IMR-90 (cell line): ENCODE measurements at regions not wholly inside any gene's neighbourhood (a gene's known extent, or its start where the extent isn't known, plus 50 kb on each side); places are given as distances from the start of the nearest gene placed in this dataset.

ENCODE experiments used
- ATAC-seq: fragments of 200-7000 bp; cut with Tn5 transposase; 2 replicates; pipeline ENCODE4 v1.9.1; 2020; ENCODE audit warnings: low read depth, mild to moderate bottlenecking, moderate library complexity
- BruUV-seq: library from RNA; stranded (reverse); fragments of 400-500 nt; replicated peaks from 2 replicates; lab custom pipeline; 2021; lab: Mats Ljungman, UMichigan
- CTCF ChIA-PET: fragments of 300-600 bp; formaldehyde crosslinking; extraction: SDS; loops from one replicate; lab custom pipeline; 2021; ENCODE audit warnings: antibody characterized with exemption; lab: Yijun Ruan, JAX
- POLR2A ChIA-PET: fragments of 300-600 bp; sonication (Branson Sonifier 250); formaldehyde crosslinking; loops from one replicate; lab custom pipeline; 2022; ENCODE audit warnings: antibody characterized with exemption; ENCODE audit not compliant: unreplicated experiment; lab: Charles Lee
- DNase-seq: peaks from one replicate; pipeline ENCODE4 v3.0.0; 2013
- H2AFZ ChIP-seq: replicated peaks from 2 replicates; pipeline ENCODE3; 2013; ENCODE audit warnings: low read length, mild to moderate bottlenecking; ENCODE audit not compliant: poor library complexity
- H2AK5ac ChIP-seq: 2 replicates; pipeline ENCODE4 v1.6.1; 2013; ENCODE audit warnings: low read depth, low read length, inconsistent platforms
- H2AK9ac ChIP-seq: replicated peaks from 2 replicates; pipeline ENCODE3; 2013; ENCODE audit warnings: mild to moderate bottlenecking, low read depth, low read length, moderate library complexity; ENCODE audit not compliant: poor library complexity
- H2BK120ac ChIP-seq: 2 replicates; pipeline ENCODE4 v1.6.1; 2013; ENCODE audit warnings: low read depth, low read length, inconsistent platforms
- H2BK15ac ChIP-seq: 3 replicates; pipeline ENCODE4 v1.6.1; 2013; ENCODE audit warnings: low read depth, low read length, inconsistent platforms
- H2BK20ac ChIP-seq: 2 replicates; pipeline ENCODE4 v1.6.1; 2013; ENCODE audit warnings: low read depth, mild to moderate bottlenecking, inconsistent platforms, low read length, moderate library complexity
- H2BK5ac ChIP-seq: 2 replicates; pipeline ENCODE4 v1.6.1; 2013; ENCODE audit warnings: mild to moderate bottlenecking, low read depth, low read length, inconsistent platforms; ENCODE audit not compliant: poor library complexity, severe bottlenecking
- H3K14ac ChIP-seq: replicated peaks from 2 replicates; pipeline ENCODE4 v1.6.1; 2013; ENCODE audit warnings: low read depth, low read length, inconsistent platforms
- H3K18ac ChIP-seq: 2 replicates; pipeline ENCODE4 v1.6.1; 2013; ENCODE audit warnings: low read depth, low read length, control low read depth
- H3K23ac ChIP-seq: 2 replicates; pipeline ENCODE4 v1.6.1; 2013; ENCODE audit warnings: low read depth, low read length, inconsistent platforms
- H3K27ac ChIP-seq: 2 replicates; pipeline ENCODE4 v1.5.1; 2013; ENCODE audit warnings: mild to moderate bottlenecking, control low read depth, low read length; ENCODE audit not compliant: insufficient read depth
- H3K27me3 ChIP-seq: 2 replicates; pipeline ENCODE4 v1.6.1; 2013; ENCODE audit warnings: low read length; ENCODE audit not compliant: control insufficient read depth, insufficient read depth
- H3K36me3 ChIP-seq: 2 replicates; pipeline ENCODE4 v1.6.1; 2013; ENCODE audit warnings: low read length, mixed read lengths; ENCODE audit not compliant: control insufficient read depth, insufficient read depth
- H3K4ac ChIP-seq: 2 replicates; pipeline ENCODE4 v1.6.1; 2013; ENCODE audit warnings: low read depth, low read length, inconsistent platforms
- H3K4me1 ChIP-seq: 2 replicates; pipeline ENCODE4 v1.6.1; 2013; ENCODE audit warnings: low read length, mixed read lengths; ENCODE audit not compliant: control insufficient read depth, insufficient read depth
- H3K4me2 ChIP-seq: 2 replicates; pipeline ENCODE4 v1.6.1; 2013; ENCODE audit warnings: low read depth, mild to moderate bottlenecking, control low read depth, low read length, moderate library complexity
- H3K4me3 ChIP-seq: 2 replicates; pipeline ENCODE4 v1.5.1; 2013; ENCODE audit warnings: low read depth, mild to moderate bottlenecking, control low read depth, low read length, moderate library complexity; ENCODE audit not compliant: insufficient read depth
- H3K56ac ChIP-seq: 2 replicates; pipeline ENCODE4 v1.6.1; 2013; ENCODE audit warnings: low read length, inconsistent platforms; ENCODE audit not compliant: insufficient read depth; ENCODE audit errors: extremely low read depth
- H3K79me1 ChIP-seq, 2 experiments: 2 replicates each; pipeline ENCODE4 v1.6.1; 2013; ENCODE audit warnings: low read length in 2 of 2, inconsistent platforms in 1 of 2, low read depth in 1 of 2
- H3K9ac ChIP-seq: 2 replicates; pipeline ENCODE4 v1.6.1; 2013; ENCODE audit warnings: low read depth, low read length, control low read depth
- H3K9me1 ChIP-seq: 2 replicates; pipeline ENCODE4 v1.6.1; 2013; ENCODE audit warnings: low read length, inconsistent platforms; ENCODE audit not compliant: insufficient read depth
- H3K9me3 ChIP-seq: 2 replicates; pipeline ENCODE4 v1.6.1; 2013; ENCODE audit warnings: low read length; ENCODE audit not compliant: control insufficient read depth, insufficient read depth
- H4K20me1 ChIP-seq: 2 replicates; pipeline ENCODE4 v1.6.1; 2013; ENCODE audit warnings: low read length, inconsistent platforms; ENCODE audit not compliant: insufficient read depth
- H4K5ac ChIP-seq: 2 replicates; pipeline ENCODE4 v1.6.1; 2013; ENCODE audit warnings: mild to moderate bottlenecking, low read depth, low read length, control low read depth
- H4K8ac ChIP-seq, 2 experiments: 2 replicates each; pipeline ENCODE4 v1.6.1; 2013; ENCODE audit warnings: low read depth in 2 of 2, low read length in 2 of 2, control low read depth in 1 of 2, inconsistent platforms in 1 of 2
- H4K91ac ChIP-seq: 2 replicates; pipeline ENCODE4 v1.6.1; 2013; ENCODE audit warnings: low read depth, low read length, inconsistent platforms; ENCODE audit not compliant: insufficient read depth
- BHLHE40 ChIP-seq: fragments of 150-350 bp; IDR thresholded peaks from 2 replicates; pipeline ENCODE4 v1.6.1; 2016; ENCODE audit warnings: mild to moderate bottlenecking, low read depth, low read length
- FOS ChIP-seq: fragments of 150-350 bp; IDR thresholded peaks from 2 replicates; pipeline ENCODE4 v1.6.1; 2016; ENCODE audit warnings: low read depth, low read length
- MAFK ChIP-seq: IDR thresholded peaks from 2 replicates; pipeline ENCODE4 v1.6.1; 2012; ENCODE audit warnings: low read depth, low read length, improper control_type of control experiment
- MXI1 ChIP-seq: IDR thresholded peaks from 2 replicates; pipeline ENCODE4 v1.6.1; 2012; ENCODE audit warnings: low read depth, mild to moderate bottlenecking, low read length, moderate library complexity, borderline replicate concordance
- SMC3 ChIP-seq: fragments of 150-350 bp; IDR thresholded peaks from 2 replicates; pipeline ENCODE4 v1.6.1; 2016; ENCODE audit warnings: low read depth, mild to moderate bottlenecking, antibody characterized with exemption, low read length, moderate library complexity
- WGBS, 2 experiments: methylation state at CpG; one replicate each; pipeline versions ENCODE4 v1.1.5 to v1.1.7; 2013; ENCODE audit warnings: missing lambda C conversion rate in 2 of 2; ENCODE audit not compliant: insufficient read length in 1 of 2; ENCODE audit errors: extremely low coverage in 2 of 2; 5-methylcytosine and 5-hydroxymethylcytosine counted together
- dilution Hi-C: fragments of 300-500 bp; cut with HindIII; formaldehyde crosslinking; loops from one replicate; pipeline ENCODE4 v1.14.3; 2018; ENCODE audit warnings: low sequenced_read_pairs; ENCODE audit not compliant: unreplicated experiment
- in situ Hi-C: fragments of 300-500 bp; cut with MboI; formaldehyde crosslinking; loops from 3 replicates; pipeline ENCODE4 v1.14.3; 2019; ENCODE audit warnings: low sequenced_read_pairs, inconsistent platforms, mixed read lengths
- intact Hi-C: fragments of 100-400 bp; cut with micrococcal nuclease; formaldehyde crosslinking; loops from 2 replicates; pipeline ENCODE4 v1.10.0; 2022

DNA sequence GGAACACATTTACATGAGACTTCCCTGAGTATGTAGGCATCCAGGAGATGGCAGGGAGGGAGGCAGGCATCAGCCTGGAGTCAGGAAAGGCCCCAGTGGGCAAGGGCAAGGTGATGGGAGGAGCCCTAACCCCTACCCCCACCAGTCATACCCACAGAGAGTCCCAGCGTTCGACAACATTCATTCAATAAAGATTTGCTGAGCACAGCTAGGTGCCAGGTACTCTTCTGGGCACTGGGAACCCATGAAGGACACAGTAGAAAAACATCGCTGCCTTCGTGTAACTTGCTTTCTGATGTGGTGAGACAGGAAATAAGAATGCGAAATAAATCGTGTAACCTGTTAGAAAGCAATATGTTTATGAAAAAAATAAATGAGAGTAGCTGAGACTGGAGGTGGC lies 77.3 kb upstream of the GADD45A start:
- Histone ChIP-seq H3K36me3 (no peaks in the 10 kb centered on the region), H2BK5ac (no peak overlapping the region), H3K9me3 (no peaks in the 10 kb centered on the region), H2BK20ac (no peak overlapping the region), H3K79me1 (no peaks in the 10 kb centered on the region), H4K20me1 (no peaks in the 10 kb centered on the region), H2BK15ac (no peak overlapping the region), H3K56ac (no peak overlapping the region), H4K8ac (no peak overlapping the region), H2BK120ac (no peak overlapping the region), H3K9me1 (no peaks in the 10 kb centered on the region; the same call in 1 of the 2 replicates), H3K9ac (no peak overlapping the region), H4K5ac (no peak overlapping the region), H3K18ac (no peak overlapping the region), H3K4me3 (no peak overlapping the region), H3K23ac (no peak overlapping the region), H3K4me1 (no peaks in the 10 kb centered on the region), H2AK5ac (no peak overlapping the region), H2AFZ (no peak overlapping the region), H3K27ac (no peak overlapping the region), H3K4me2 (no peak overlapping the region), H3K14ac (no peak overlapping the region), H4K91ac (no peak overlapping the region), H3K4ac (no peak overlapping the region), H2AK9ac (no peak overlapping the region), H3K27me3 (peaks cover 4% of the 10 kb centered on the region)
- TF ChIP-seq MAFK (no peak), MXI1 (no peak), FOS (no peak), SMC3 (no peak), BHLHE40 (no peak)
- CTCF ChIA-PET, result interaction anchor here (1.0 kb wide), 1 partner anchor 47 kb away, joined by 3 read pairs; no protein-coding TSS in a partner anchor
- intact Hi-C loops, result no loop called here
- ATAC-seq, result no peak
- dilution Hi-C loops, result no loop called here
- no TSS peak for BruUV-seq
- POLR2A ChIA-PET, result no interaction called here
- in situ Hi-C loops, result no loop called here
- no peak for DNase-seq
- WGBS, 2 experiments, result 91% methylated on average over 4 of the region's 6 CpGs; no CpG with 5 or more reads in 1 of the 2 experiments
